ENCODE measurements at regions not wholly inside any gene's neighbourhood (a gene's known extent, or its start where the extent isn't known, plus 50 kb on each side); places are given as distances from the start of the nearest gene placed in this dataset.

DNA sequence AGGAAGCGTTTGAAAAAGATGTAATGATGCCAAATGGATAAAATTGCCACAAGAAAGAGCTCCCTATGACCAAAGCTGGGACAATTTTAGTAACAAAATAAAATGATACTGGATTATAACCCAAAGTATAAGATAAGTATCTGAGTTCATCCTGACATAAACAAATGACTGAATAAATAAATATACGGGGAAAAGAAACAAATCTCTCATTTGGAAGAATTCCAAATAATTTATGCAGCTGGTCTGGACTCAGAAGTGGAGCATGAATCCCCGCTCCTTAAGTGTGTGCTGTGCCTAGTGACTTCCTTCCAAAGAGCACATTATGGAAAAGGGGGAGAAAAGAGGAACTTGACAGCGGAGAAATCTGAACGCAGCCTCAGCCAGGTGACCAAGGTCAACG, 186.2 kb downstream of the RAMP3 start:
- Mint-ChIP-seq H3K27ac (no peak overlapping the region), H3K4me3 (no peak overlapping the region), H3K36me3 (ENCODE audit: low read depth) (no peaks in the 10 kb centered on the region), H3K4me1 (ENCODE audit: low read depth) (no peaks in the 10 kb centered on the region), H3K9me3 (no peaks in the 10 kb centered on the region), H3K27me3 (ENCODE audit: low read depth) (peaks cover 4% of the 10 kb centered on the region)
- no peak for DNase-seq (ENCODE audit: low spot score)

DNA sequence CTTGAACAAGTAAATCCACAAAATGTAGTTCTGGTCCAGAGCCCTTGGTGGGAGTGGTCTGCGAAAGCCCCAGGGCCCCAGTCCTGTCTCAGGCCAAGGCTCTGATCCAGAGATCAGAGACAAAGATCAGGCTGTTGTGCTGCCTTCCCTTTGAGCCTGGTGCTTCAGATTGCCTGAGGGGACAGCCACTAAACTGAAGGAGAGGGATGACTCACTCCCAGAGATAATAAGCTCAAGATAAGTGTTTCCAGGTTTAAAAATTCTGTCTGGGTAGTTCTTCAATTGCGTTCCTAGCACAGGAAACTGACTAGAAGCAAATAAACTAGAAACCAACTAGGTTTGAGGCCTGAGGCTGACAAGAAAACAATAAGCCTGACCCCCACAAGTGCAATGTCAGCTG, 190.2 kb downstream of the RAMP3 start:
- H3K4me3 Mint-ChIP-seq, result no peak overlapping the region
- no peaks in the 10 kb centered on the region for H3K36me3 Mint-ChIP-seq (ENCODE audit: low read depth)
- no peaks in the 10 kb centered on the region for H3K4me1 Mint-ChIP-seq (ENCODE audit: low read depth)
- no peak overlapping the region for H3K27ac Mint-ChIP-seq
- peaks cover 4% of the 10 kb centered on the region for H3K27me3 Mint-ChIP-seq (ENCODE audit: low read depth)
- no peak for DNase-seq (ENCODE audit: low spot score)
- H3K9me3 Mint-ChIP-seq, result no peaks in the 10 kb centered on the region

DNA sequence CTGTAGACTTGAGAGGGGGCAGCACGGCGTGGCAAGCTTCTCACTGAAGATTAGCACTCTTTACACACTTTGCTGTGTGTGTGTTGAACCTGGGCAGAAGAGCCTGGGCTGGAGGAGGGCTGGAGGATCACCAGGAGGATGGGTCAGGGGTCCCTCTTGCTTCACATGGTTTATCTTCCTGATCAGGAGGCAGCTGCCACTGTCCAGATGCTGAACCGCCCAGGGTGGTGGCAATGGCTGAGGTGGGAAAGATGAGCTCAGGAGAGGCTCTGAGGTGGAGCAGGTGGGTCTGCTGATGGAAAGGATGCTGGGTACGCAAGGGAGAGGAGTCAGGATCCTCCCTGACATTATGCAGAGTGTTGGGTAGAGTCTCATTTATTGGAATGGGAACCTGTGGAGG, 191.5 kb downstream of the RAMP3 start:
- no peak for DNase-seq (ENCODE audit: low spot score)
- Mint-ChIP-seq H3K36me3 (ENCODE audit: low read depth) (no peaks in the 10 kb centered on the region), H3K27me3 (ENCODE audit: low read depth) (peaks cover 3% of the 10 kb centered on the region), H3K9me3 (no peaks in the 10 kb centered on the region), H3K27ac (no peak overlapping the region), H3K4me1 (ENCODE audit: low read depth) (no peaks in the 10 kb centered on the region), H3K4me3 (no peak overlapping the region)

DNA sequence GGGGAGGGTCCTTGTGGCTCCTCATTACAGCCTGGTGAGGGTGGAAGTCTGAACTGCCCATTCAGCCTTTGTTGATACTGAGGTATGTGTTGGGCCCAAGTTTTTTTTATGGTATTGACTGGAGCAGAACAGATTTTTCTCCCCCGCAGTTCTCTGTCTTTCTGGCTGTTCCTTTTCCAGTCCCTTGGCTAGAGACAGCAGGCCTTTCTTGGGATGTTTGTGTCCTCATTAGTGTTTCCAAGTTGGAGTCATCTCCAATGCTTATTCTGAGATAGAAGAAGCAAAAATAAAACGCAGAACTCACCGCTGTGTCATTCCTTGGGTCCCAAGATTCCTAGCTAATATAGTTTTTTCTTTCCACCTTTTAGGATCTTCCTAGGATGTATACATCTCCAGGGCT, 193.3 kb downstream of the RAMP3 start:
- DNase-seq (ENCODE audit: low spot score), result no peak
- Mint-ChIP-seq H3K4me1 (ENCODE audit: low read depth) (no peaks in the 10 kb centered on the region), H3K27me3 (ENCODE audit: low read depth) (peaks cover 5% of the 10 kb centered on the region), H3K27ac (no peak overlapping the region), H3K36me3 (ENCODE audit: low read depth) (no peaks in the 10 kb centered on the region), H3K4me3 (no peak overlapping the region), H3K9me3 (no peaks in the 10 kb centered on the region)

DNA sequence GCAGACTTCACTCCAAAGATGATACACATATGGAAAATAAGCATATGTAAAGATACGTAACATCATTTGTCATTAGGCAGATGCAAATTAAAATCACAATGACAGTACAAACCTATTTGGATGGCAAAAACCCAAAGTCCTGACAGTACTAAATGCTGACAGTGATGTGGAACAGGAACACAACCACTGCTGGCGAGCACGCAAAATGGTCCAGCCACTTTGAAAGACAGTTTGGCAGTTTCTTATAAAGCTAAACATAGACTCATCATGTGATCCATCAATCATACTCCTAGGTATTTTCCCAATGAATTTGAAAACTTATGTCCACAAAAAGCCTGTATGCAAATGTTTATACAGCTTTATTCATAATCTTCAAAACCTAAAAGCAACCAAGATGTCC, 200.7 kb downstream of the RAMP3 start:
- Mint-ChIP-seq H3K36me3 (ENCODE audit: low read depth) (no peaks in the 10 kb centered on the region), H3K9me3 (no peaks in the 10 kb centered on the region), H3K27me3 (ENCODE audit: low read depth) (peaks cover 7% of the 10 kb centered on the region), H3K27ac (no peak overlapping the region), H3K4me3 (no peak overlapping the region), H3K4me1 (ENCODE audit: low read depth) (no peaks in the 10 kb centered on the region)
- DNase-seq (ENCODE audit: low spot score), result no peak

DNA sequence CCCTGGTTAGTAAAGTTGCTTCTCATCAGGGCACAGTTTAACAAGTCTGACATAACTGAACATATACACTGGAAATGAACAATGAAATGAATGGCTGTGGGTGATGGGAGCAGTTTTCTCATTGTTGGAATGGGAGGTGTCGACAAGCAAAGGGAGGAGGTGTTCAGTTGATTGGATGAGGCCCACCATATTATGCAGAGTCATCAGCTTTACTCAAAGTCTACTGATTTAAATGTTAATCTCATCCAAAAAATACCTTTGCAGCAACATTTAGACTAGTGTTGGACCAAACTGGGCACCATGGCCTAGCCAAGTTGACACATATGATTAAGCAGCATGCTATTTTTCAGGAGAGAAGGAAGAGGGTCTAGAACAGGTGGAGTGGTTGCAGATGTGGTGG, 201.7 kb downstream of the RAMP3 start:
- H3K36me3 Mint-ChIP-seq (ENCODE audit: low read depth), result no peaks in the 10 kb centered on the region
- H3K27me3 Mint-ChIP-seq (ENCODE audit: low read depth), result peaks cover 6% of the 10 kb centered on the region
- no peaks in the 10 kb centered on the region for H3K9me3 Mint-ChIP-seq
- DNase-seq (ENCODE audit: low spot score), result no peak
- H3K27ac Mint-ChIP-seq, result no peak overlapping the region
- no peak overlapping the region for H3K4me3 Mint-ChIP-seq
- H3K4me1 Mint-ChIP-seq (ENCODE audit: low read depth), result no peaks in the 10 kb centered on the region

DNA sequence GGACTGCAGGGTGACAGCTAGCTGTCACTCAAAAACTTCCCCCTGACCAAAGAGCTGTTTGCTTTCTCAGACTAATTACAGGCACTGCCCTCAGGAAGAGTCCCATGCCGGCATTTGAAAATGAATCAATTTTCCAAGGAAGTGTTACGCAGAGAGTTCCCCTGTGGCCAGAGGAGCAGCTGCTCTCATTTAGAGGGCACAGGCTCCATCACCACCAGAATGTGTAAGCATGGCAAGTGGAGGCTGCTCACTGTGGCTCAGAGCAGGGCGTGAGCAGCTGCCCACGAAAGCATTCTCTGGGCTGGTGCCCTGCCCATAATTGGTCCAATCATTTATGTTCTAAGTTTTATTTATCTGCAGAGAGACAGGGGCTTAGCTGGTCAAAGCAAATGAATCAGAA, 202.2 kb downstream of the RAMP3 start:
- DNase-seq (ENCODE audit: low spot score), result no peak
- Mint-ChIP-seq H3K36me3 (ENCODE audit: low read depth) (no peaks in the 10 kb centered on the region), H3K4me3 (no peak overlapping the region), H3K9me3 (no peaks in the 10 kb centered on the region), H3K27ac (no peak overlapping the region), H3K27me3 (ENCODE audit: low read depth) (peaks cover 6% of the 10 kb centered on the region), H3K4me1 (ENCODE audit: low read depth) (no peaks in the 10 kb centered on the region)

DNA sequence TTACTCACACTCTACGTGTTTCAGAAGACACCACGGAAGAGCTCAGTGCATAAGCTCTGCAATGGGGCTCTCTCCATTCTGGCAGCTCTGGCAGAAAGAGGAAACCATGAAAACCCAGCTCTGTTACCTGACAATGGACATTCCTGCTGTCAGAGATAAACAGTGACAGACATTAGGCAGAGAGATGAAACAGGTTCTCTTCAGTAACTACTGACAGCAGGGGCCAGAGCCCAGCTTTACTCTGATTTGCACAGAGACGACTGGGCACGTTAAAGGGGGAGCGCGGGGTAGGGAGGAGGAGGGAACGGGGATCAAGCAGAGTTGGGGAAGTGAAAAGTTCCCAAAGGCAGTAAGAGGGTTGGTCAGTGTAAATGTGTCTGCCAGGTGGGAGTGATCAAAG, 206.1 kb downstream of the RAMP3 start:
- Mint-ChIP-seq H3K4me1 (ENCODE audit: low read depth) (no peaks in the 10 kb centered on the region), H3K27me3 (ENCODE audit: low read depth) (peaks cover 4% of the 10 kb centered on the region), H3K4me3 (no peak overlapping the region), H3K9me3 (no peaks in the 10 kb centered on the region), H3K27ac (no peak overlapping the region), H3K36me3 (ENCODE audit: low read depth) (no peaks in the 10 kb centered on the region)
- DNase-seq (ENCODE audit: low spot score), result no peak

DNA sequence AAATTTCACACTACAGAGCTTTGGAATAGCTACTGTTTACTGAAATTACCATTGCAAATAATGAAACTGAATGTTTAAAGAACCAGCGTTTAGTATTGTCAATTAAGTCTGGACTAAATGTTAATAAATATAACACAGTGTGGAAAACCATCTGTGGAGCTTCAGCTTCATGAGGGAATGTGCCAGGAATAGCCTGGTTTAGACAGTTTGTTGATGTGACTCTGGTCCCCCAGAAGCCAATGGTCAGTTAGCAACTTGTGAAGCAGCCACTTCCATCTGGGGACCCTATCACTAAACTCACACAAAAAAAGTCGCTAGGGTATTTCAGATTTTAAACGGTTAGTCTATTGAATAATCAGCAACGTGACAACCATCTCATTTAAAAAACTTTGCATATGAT, 207.8 kb downstream of the RAMP3 start:
- no peak for DNase-seq (ENCODE audit: low spot score)

DNA sequence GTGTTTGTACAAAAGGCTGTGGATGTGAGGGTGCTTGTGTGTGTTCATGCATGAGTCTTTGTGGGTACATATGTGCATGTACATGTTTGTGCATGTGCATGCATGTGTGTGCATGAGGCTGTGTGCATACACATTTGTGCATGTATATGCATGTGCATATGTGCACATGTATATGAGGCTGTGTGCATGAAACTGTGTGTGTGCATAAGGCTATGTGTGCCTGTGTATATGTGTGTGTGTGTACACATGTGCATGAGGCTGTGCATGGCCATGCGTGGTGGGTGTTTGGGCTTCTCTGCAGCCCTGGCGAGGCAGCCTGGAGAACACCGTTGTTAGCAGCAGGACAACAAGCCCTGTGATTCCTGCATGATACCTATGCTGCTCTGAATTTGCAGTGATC, 207.7 kb upstream of the ADCY1 start:
- Mint-ChIP-seq H3K27me3 (ENCODE audit: low read depth) (peaks cover 9% of the 10 kb centered on the region), H3K4me3 (no peak overlapping the region), H3K9me3 (no peaks in the 10 kb centered on the region), H3K27ac (no peak overlapping the region), H3K36me3 (ENCODE audit: low read depth) (no peaks in the 10 kb centered on the region), H3K4me1 (ENCODE audit: low read depth) (no peaks in the 10 kb centered on the region)
- no peak for DNase-seq (ENCODE audit: low spot score)

More for the DNA sequence above, 207.8 kb downstream of the RAMP3 start:
- Mint-ChIP-seq H3K4me3 (no peak overlapping the region), H3K9me3 (no peaks in the 10 kb centered on the region), H3K27ac (no peak overlapping the region), H3K27me3 (ENCODE audit: low read depth) (peaks cover 4% of the 10 kb centered on the region), H3K4me1 (ENCODE audit: low read depth) (no peaks in the 10 kb centered on the region), H3K36me3 (ENCODE audit: low read depth) (no peaks in the 10 kb centered on the region)

DNA sequence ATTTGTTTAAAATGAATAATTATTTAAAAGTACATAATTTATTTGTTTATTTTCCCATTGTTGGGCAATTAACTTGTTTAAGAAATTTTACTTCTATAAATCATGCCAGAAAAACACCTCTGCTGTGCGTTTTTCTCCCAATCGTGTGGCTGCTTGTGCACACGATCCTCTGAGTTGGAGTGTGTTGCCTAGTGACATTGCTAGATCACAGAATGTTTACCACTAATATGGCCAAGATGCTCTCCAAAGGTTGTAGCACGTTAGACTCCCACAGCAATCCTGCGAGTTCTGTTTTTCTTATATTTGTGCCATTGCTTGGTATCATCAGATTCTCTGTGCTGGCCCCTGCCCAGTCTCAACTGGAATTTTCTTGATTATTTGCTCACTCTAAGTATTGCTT, 207.1 kb upstream of the ADCY1 start:
- no peak overlapping the region for H3K27ac Mint-ChIP-seq
- no peaks in the 10 kb centered on the region for H3K9me3 Mint-ChIP-seq
- H3K4me1 Mint-ChIP-seq (ENCODE audit: low read depth), result no peaks in the 10 kb centered on the region
- DNase-seq (ENCODE audit: low spot score), result no peak
- peaks cover 9% of the 10 kb centered on the region for H3K27me3 Mint-ChIP-seq (ENCODE audit: low read depth)
- no peak overlapping the region for H3K4me3 Mint-ChIP-seq
- H3K36me3 Mint-ChIP-seq (ENCODE audit: low read depth), result no peaks in the 10 kb centered on the region

DNA sequence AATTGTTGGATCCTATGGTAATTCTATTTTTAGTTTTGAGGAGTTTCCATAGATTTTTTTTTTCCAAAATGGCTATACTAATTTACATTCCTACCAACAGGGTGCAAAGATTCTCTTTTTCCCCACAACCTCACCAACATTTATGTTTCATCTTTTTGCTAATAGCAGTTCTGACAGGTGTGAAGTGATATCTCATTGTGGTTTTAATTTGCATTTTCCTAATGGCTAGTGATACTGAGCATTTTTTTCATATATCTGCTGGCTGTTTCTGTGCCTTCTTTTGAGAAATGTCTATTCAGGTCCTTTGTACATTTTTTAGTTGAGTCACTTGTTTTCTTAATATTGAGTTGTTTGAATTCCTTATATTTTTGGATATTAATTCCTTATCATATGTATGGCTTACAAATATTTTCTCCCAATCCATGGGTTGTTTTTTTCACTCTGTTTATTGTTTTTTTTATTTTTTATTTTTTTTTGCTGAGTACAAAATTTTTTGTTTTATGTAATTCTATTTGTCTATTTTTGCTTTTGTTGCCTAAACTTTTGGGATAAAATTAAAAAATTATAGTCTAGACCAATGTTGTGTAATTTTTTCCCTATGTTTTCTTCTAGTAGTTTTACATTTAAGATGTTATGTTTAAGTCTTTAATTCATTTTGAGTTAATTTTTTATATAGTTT, 205.9 kb upstream of the ADCY1 start:
- H3K27me3 Mint-ChIP-seq (ENCODE audit: low read depth), result peaks cover 9% of the 10 kb centered on the region
- H3K4me1 Mint-ChIP-seq (ENCODE audit: low read depth), result no peaks in the 10 kb centered on the region
- H3K4me3 Mint-ChIP-seq, result no peak overlapping the region

DNA sequence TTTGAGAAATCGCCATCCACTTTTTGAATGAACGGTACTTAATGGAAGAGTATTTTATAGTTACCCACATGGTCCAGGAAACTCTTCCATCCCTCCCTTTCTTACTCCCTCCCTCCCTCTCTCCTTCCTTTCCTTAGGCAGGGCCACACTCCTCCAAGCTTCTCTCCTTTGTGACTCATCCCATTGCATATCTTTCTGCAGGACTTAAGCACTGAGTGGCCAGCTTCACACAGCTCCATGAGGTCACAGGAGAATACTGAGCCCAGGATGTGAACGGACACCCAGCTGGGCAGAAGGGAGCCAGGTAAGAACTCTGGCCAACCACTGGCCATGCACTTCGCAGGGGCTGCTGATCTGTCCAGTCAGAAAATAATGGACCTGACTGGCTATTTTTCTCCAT, 189.7 kb upstream of the ADCY1 start:
- no peak for DNase-seq (ENCODE audit: low spot score)
- H3K27me3 Mint-ChIP-seq (ENCODE audit: low read depth), result no peaks in the 10 kb centered on the region
- no peak overlapping the region for H3K4me3 Mint-ChIP-seq
- no peaks in the 10 kb centered on the region for H3K9me3 Mint-ChIP-seq
- no peak overlapping the region for H3K27ac Mint-ChIP-seq
- H3K4me1 Mint-ChIP-seq (ENCODE audit: low read depth), result no peaks in the 10 kb centered on the region
- H3K36me3 Mint-ChIP-seq (ENCODE audit: low read depth), result no peaks in the 10 kb centered on the region

More for the DNA sequence above, 205.9 kb upstream of the ADCY1 start:
- no peak overlapping the region for H3K27ac Mint-ChIP-seq
- no peaks in the 10 kb centered on the region for H3K9me3 Mint-ChIP-seq
- no peak for DNase-seq (ENCODE audit: low spot score)
- H3K36me3 Mint-ChIP-seq (ENCODE audit: low read depth), result no peaks in the 10 kb centered on the region

DNA sequence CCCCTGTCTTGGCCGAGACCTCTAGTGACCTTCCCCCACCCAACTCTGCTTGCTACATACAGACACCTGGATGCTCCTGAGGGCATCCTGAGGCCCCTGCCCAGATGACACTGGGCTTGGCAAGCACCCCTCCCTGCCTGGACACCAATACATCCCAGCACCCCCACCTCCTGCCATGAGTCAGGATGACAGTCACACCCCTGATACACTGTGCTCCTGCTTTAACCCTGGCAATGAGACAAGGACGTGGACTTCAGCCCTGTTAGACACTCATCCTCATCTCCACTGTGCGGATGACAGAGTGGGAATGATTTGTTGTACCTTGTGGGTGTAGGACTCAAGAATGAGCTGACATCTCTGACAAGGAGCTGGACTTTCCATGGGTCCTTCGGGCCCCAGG, 186.3 kb upstream of the ADCY1 start:
- no peak overlapping the region for H3K27ac Mint-ChIP-seq
- H3K27me3 Mint-ChIP-seq (ENCODE audit: low read depth), result no peaks in the 10 kb centered on the region
- no peaks in the 10 kb centered on the region for H3K4me1 Mint-ChIP-seq (ENCODE audit: low read depth)
- H3K9me3 Mint-ChIP-seq, result no peaks in the 10 kb centered on the region
- H3K36me3 Mint-ChIP-seq (ENCODE audit: low read depth), result no peaks in the 10 kb centered on the region
- DNase-seq (ENCODE audit: low spot score), result no peak
- H3K4me3 Mint-ChIP-seq, result no peak overlapping the region

DNA sequence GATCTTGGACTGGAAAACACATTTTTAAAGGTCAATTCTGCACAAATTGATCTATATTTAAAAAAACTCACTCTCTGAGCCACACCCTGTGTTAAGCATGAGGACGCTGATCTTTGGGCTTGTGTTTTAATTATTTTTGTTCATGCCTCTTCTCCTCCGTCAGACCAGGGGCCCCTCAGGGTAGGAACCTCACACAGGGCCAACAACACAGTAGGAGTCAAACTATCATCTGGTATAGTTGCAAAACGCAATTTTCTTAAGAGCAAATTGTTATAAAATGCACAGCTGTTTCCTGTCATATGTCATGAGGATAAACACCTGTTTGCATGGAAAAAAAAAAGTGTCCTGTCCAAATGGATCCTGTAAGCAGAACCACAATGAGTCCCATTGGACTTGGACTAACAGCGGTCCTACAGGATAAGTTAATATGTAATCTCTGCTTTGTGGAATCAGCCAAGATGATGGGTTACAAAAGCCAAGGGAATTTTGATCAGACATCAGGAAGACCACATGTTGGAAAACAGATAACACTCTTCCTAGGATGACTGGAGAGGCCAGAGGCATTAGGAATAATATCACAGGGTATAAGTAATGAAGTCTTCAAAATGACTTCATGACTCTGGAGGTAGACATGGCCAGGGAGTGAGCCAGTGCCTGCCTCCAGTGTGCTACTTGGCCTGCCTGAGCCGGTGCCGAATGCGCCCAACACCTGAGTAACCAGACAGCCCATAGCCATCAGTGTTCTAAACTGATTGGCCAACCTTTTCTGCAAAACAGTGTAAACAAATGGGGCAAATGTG, 184.9 kb upstream of the ADCY1 start:
- DNase-seq (ENCODE audit: low spot score), result no peak
- no peaks in the 10 kb centered on the region for H3K4me1 Mint-ChIP-seq (ENCODE audit: low read depth)
- H3K27ac Mint-ChIP-seq, result no peak overlapping the region
- H3K36me3 Mint-ChIP-seq (ENCODE audit: low read depth), result no peaks in the 10 kb centered on the region
- H3K9me3 Mint-ChIP-seq, result peaks cover under 1% of the 10 kb centered on the region
- no peaks in the 10 kb centered on the region for H3K27me3 Mint-ChIP-seq (ENCODE audit: low read depth)
- H3K4me3 Mint-ChIP-seq, result no peak overlapping the region

All from T-helper 2 cell treated with Interferon-gamma antibody and Interleukin-4, amounts not matched to agents 5 μg/mL and 100 μg/mL, for 36 hours (primary cell).